Activated CD4-positive, alpha-beta T cell treated with anti-CD3 and anti-CD28 coated beads, Interleukin-2, amount 10 ng/mL, durations not matched to agents 7 days and 5 days (primary cell): ENCODE measurements at regions not wholly inside any gene's neighbourhood (a gene's known extent, or its start where the extent isn't known, plus 50 kb on each side); places are given as distances from the start of the nearest gene placed in this dataset.

Experiments
- CTCF ChIA-PET: fragments of 350-600 bp; sonication (Branson Sonifier 250); formaldehyde crosslinking; loops from one replicate; lab custom pipeline; 2021; ENCODE audit warnings: antibody characterized with exemption; lab: Charles Lee
- POLR2A ChIA-PET: fragments of 350-600 bp; sonication (Branson Sonifier 250); formaldehyde crosslinking; loops from one replicate; lab custom pipeline; 2021; ENCODE audit warnings: antibody characterized with exemption; lab: Charles Lee
- DNase-seq: peaks from one replicate; pipeline ENCODE4 v3.0.0-alpha.2; 2020
- H3K27ac Mint-ChIP-seq: one replicate; pipeline ENCODE4 v1.8.0; 2021; ENCODE audit warnings: mild to moderate bottlenecking, moderate library complexity, mixed read lengths
- H3K27me3 Mint-ChIP-seq: one replicate; pipeline ENCODE4 v1.8.0; 2021; ENCODE audit warnings: mixed read lengths
- H3K36me3 Mint-ChIP-seq: one replicate; pipeline ENCODE4 v1.8.0; 2021; ENCODE audit warnings: low read depth, mixed read lengths
- H3K4me1 Mint-ChIP-seq: one replicate; pipeline ENCODE4 v1.8.0; 2021; ENCODE audit warnings: mixed read lengths
- H3K4me3 Mint-ChIP-seq: one replicate; pipeline ENCODE4 v1.8.0; 2021; ENCODE audit warnings: mild to moderate bottlenecking, moderate library complexity, mixed read lengths
- H3K9me3 Mint-ChIP-seq: one replicate; pipeline ENCODE4 v1.8.0; 2021; ENCODE audit warnings: mixed read lengths

GRCh38 chr16:22727285-22728166, 86.4 kb upstream of the HS3ST2 start:
- Mint-ChIP-seq H3K27ac (no peak overlapping the region), H3K36me3 (no peaks in the 10 kb centered on the region), H3K27me3 (peaks cover 19% of the 10 kb centered on the region), H3K9me3 (no peaks in the 10 kb centered on the region), H3K4me3 (no peak overlapping the region), H3K4me1 (no peaks in the 10 kb centered on the region)
- ChIA-PET POLR2A (no interaction called here), CTCF (no interaction called here)
- DNase-seq, result no peak

GRCh38 chr16:22728167-22728836, 85.7 kb upstream of the HS3ST2 start:
- Mint-ChIP-seq H3K27ac (no peak overlapping the region), H3K4me3 (no peak overlapping the region), H3K9me3 (no peaks in the 10 kb centered on the region), H3K4me1 (no peaks in the 10 kb centered on the region), H3K36me3 (no peaks in the 10 kb centered on the region), H3K27me3 (peaks cover 19% of the 10 kb centered on the region)
- POLR2A ChIA-PET, result no interaction called here
- CTCF ChIA-PET, result no interaction called here
- no peak for DNase-seq

GRCh38 chr16:22732400-22732799, 81.6 kb upstream of the HS3ST2 start:
- H3K9me3 Mint-ChIP-seq, result no peaks in the 10 kb centered on the region
- no peaks in the 10 kb centered on the region for H3K36me3 Mint-ChIP-seq
- no peaks in the 10 kb centered on the region for H3K4me1 Mint-ChIP-seq
- peaks cover 16% of the 10 kb centered on the region for H3K27me3 Mint-ChIP-seq
- no peak overlapping the region for H3K4me3 Mint-ChIP-seq
- ChIA-PET CTCF (no interaction called here), POLR2A (no interaction called here)
- no peak overlapping the region for H3K27ac Mint-ChIP-seq
- DNase-seq, result no peak

GRCh38 chr16:22732959-22733358, 81.0 kb upstream of the HS3ST2 start:
- no peaks in the 10 kb centered on the region for H3K9me3 Mint-ChIP-seq
- no peaks in the 10 kb centered on the region for H3K36me3 Mint-ChIP-seq
- no peak overlapping the region for H3K4me3 Mint-ChIP-seq
- ChIA-PET POLR2A (no interaction called here), CTCF (no interaction called here)
- DNase-seq, result no peak
- peaks cover 14% of the 10 kb centered on the region for H3K27me3 Mint-ChIP-seq
- H3K4me1 Mint-ChIP-seq, result no peaks in the 10 kb centered on the region
- no peak overlapping the region for H3K27ac Mint-ChIP-seq

GRCh38 chr16:22734368-22734767, 79.6 kb upstream of the HS3ST2 start:
- Mint-ChIP-seq H3K36me3 (no peaks in the 10 kb centered on the region), H3K9me3 (no peaks in the 10 kb centered on the region), H3K27ac (no peak overlapping the region), H3K4me1 (no peaks in the 10 kb centered on the region), H3K4me3 (no peak overlapping the region), H3K27me3 (peaks cover 10% of the 10 kb centered on the region)
- DNase-seq, result no peak
- CTCF ChIA-PET, result no interaction called here
- POLR2A ChIA-PET, result no interaction called here

DNA sequence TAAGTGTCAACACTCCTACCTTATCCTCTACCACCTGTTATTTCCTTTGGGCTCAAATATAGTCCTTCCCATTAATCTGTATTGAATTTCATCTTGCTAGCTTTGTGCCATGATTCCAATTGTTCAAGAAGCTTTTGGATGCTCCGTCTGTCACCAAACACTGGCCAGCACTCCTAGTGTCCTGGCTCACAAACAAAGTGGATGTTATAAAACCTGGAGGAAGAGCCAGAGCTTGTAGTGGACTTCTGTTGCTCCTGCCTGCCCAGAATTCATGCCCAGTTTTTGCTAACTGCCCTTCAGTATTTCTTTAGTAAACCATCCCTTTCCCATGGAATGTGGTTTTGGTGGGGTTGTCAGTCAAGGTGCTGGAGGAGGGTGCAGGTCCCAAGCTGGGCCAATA, 77.2 kb upstream of the HS3ST2 start:
- Mint-ChIP-seq H3K27me3 (peaks cover 5% of the 10 kb centered on the region), H3K9me3 (no peaks in the 10 kb centered on the region), H3K4me1 (no peaks in the 10 kb centered on the region), H3K27ac (no peak overlapping the region), H3K36me3 (no peaks in the 10 kb centered on the region), H3K4me3 (no peak overlapping the region)
- CTCF ChIA-PET, result no interaction called here
- POLR2A ChIA-PET, result interaction anchor here (0.6 kb wide), 1 partner anchor 166 kb away, joined by 3 read pairs; no protein-coding TSS in a partner anchor
- no peak for DNase-seq

GRCh38 chr16:22739077-22739476, 74.9 kb upstream of the HS3ST2 start:
- H3K9me3 Mint-ChIP-seq, result no peaks in the 10 kb centered on the region
- peaks cover 2% of the 10 kb centered on the region for H3K27me3 Mint-ChIP-seq
- H3K4me1 Mint-ChIP-seq, result no peaks in the 10 kb centered on the region
- H3K36me3 Mint-ChIP-seq, result no peaks in the 10 kb centered on the region
- DNase-seq, result no peak
- ChIA-PET POLR2A (no interaction called here), CTCF (no interaction called here)
- no peak overlapping the region for H3K27ac Mint-ChIP-seq
- no peak overlapping the region for H3K4me3 Mint-ChIP-seq

- Mint-ChIP-seq H3K9me3 (no peaks in the 10 kb centered on the region), H3K27me3 (peaks cover 2% of the 10 kb centered on the region), H3K4me3 (no peak overlapping the region), H3K27ac (no peak overlapping the region), H3K36me3 (no peaks in the 10 kb centered on the region), H3K4me1 (no peaks in the 10 kb centered on the region)
- CTCF ChIA-PET, result no interaction called here
- POLR2A ChIA-PET, result no interaction called here
- no peak for DNase-seq
Measured at GRCh38 chr16:22743401-22743800, 70.6 kb upstream of the HS3ST2 start.

GRCh38 chr16:22751104-22751667, 62.8 kb upstream of the HS3ST2 start:
- Mint-ChIP-seq H3K9me3 (no peaks in the 10 kb centered on the region), H3K4me3 (no peak overlapping the region), H3K27ac (no peak overlapping the region), H3K36me3 (no peaks in the 10 kb centered on the region), H3K4me1 (no peaks in the 10 kb centered on the region), H3K27me3 (peaks cover 3% of the 10 kb centered on the region)
- CTCF ChIA-PET, result no interaction called here
- no peak for DNase-seq
- POLR2A ChIA-PET, result no interaction called here

GRCh38 chr16:22751685-22752084, 62.3 kb upstream of the HS3ST2 start:
- no peaks in the 10 kb centered on the region for H3K36me3 Mint-ChIP-seq
- no peak for DNase-seq
- ChIA-PET CTCF (interaction anchor here (1.4 kb wide), 1 partner anchor 11 kb away, joined by 4 read pairs; no protein-coding TSS in a partner anchor), POLR2A (no interaction called here)
- no peak overlapping the region for H3K4me3 Mint-ChIP-seq
- H3K27ac Mint-ChIP-seq, result no peak overlapping the region
- peaks cover 6% of the 10 kb centered on the region for H3K27me3 Mint-ChIP-seq
- no peaks in the 10 kb centered on the region for H3K4me1 Mint-ChIP-seq
- H3K9me3 Mint-ChIP-seq, result no peaks in the 10 kb centered on the region

- peaks cover 8% of the 10 kb centered on the region for H3K27me3 Mint-ChIP-seq
- no peak overlapping the region for H3K27ac Mint-ChIP-seq
- H3K4me1 Mint-ChIP-seq, result no peaks in the 10 kb centered on the region
- CTCF ChIA-PET, result no interaction called here
- H3K4me3 Mint-ChIP-seq, result no peak overlapping the region
- H3K36me3 Mint-ChIP-seq, result no peaks in the 10 kb centered on the region
- POLR2A ChIA-PET, result no interaction called here
- H3K9me3 Mint-ChIP-seq, result no peaks in the 10 kb centered on the region
- DNase-seq, result no peak
Measured at GRCh38 chr16:22753451-22753850, 60.5 kb upstream of the HS3ST2 start.

- no peaks in the 10 kb centered on the region for H3K4me1 Mint-ChIP-seq
- POLR2A ChIA-PET, result no interaction called here
Measured at GRCh38 chr16:22754577-22754976, 59.4 kb upstream of the HS3ST2 start.

DNA sequence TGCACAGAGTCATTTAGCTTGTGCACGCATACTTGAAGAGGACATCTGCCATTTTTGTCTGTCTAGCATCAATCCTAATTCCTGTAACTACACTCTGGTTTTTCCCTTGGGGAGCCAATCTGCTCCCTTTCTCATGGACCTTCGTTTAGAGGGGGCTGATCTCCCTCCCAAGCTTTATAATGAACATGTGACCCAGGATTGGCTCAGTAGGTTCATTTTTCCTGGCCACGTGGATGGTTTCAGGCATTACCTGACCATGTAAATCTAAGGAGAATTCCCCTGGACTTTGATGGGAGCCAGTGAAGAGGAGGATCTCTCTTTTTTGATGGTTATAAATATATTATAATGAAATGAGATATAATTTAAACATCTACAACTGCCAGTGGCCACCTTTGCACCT, 56.8 kb upstream of the HS3ST2 start:
- Mint-ChIP-seq H3K4me3 (no peak overlapping the region), H3K9me3 (no peaks in the 10 kb centered on the region), H3K4me1 (no peaks in the 10 kb centered on the region), H3K27ac (no peak overlapping the region), H3K27me3 (peaks cover 8% of the 10 kb centered on the region), H3K36me3 (no peaks in the 10 kb centered on the region)
- no peak for DNase-seq
- POLR2A ChIA-PET, result no interaction called here
- CTCF ChIA-PET, result no interaction called here

More at GRCh38 chr16:22754577-22754976, 59.4 kb upstream of the HS3ST2 start:
- Mint-ChIP-seq H3K36me3 (no peaks in the 10 kb centered on the region), H3K4me3 (no peak overlapping the region), H3K27ac (no peak overlapping the region), H3K27me3 (peaks cover 8% of the 10 kb centered on the region), H3K9me3 (no peaks in the 10 kb centered on the region)
- CTCF ChIA-PET, result no interaction called here
- DNase-seq, result no peak
